GM18498 (cell line): ENCODE measurements at regions not wholly inside any gene's neighbourhood (a gene's known extent, or its start where the extent isn't known, plus 50 kb on each side); places are given as distances from the start of the nearest gene placed in this dataset.
"Not testable (repeated sequence)": the region's sequence is repeated elsewhere in the genome, so short reads cannot be mapped to it uniquely, and the experiment has no call there.

ENCODE experiments used
- ATAC-seq: cut with Tn5 transposase; IDR thresholded peaks from one replicate; pipeline ENCODE4 v1.9.1; 2021; ENCODE audit warnings: mild to moderate bottlenecking, moderate library complexity; ENCODE audit not compliant: unreplicated experiment

GRCh38 chr13:69649063-69649392 lies 458.6 kb upstream of the ATXN8OS start:
- ATAC-seq = no peak

GRCh38 chr13:69648340-69649062 lies 459.1 kb upstream of the ATXN8OS start:
- no peak for ATAC-seq

GRCh38 chr13:69644447-69644846 lies 463.2 kb upstream of the ATXN8OS start:
- no peak for ATAC-seq

GRCh38 chr13:69641773-69642172 lies 465.9 kb upstream of the ATXN8OS start:
- ATAC-seq = no peak

GRCh38 chr13:69633044-69633443 lies 474.6 kb upstream of the ATXN8OS start:
- no peak for ATAC-seq

- no peak for ATAC-seq
Measured at GRCh38 chr13:69623973-69624372, 483.7 kb upstream of the ATXN8OS start.

- ATAC-seq = no peak
Measured at GRCh38 chr13:69619651-69620050, 488.0 kb upstream of the ATXN8OS start.

- no peak for ATAC-seq
Measured at GRCh38 chr13:69618838-69619237, 488.8 kb upstream of the ATXN8OS start.

- ATAC-seq = no peak
Measured at GRCh38 chr13:69618393-69618792, 489.2 kb upstream of the ATXN8OS start.

GRCh38 chr13:69617587-69617986 lies 490.0 kb upstream of the ATXN8OS start:
- ATAC-seq = no peak

GRCh38 chr13:69616396-69616795 lies 491.2 kb upstream of the ATXN8OS start:
- no peak for ATAC-seq

GRCh38 chr13:69615055-69615454 lies 492.6 kb upstream of the ATXN8OS start:
- ATAC-seq = not testable (repeated sequence)

GRCh38 chr13:69604698-69605097 lies 502.9 kb upstream of the ATXN8OS start:
- no peak for ATAC-seq

GRCh38 chr13:69603144-69603853 lies 504.3 kb upstream of the ATXN8OS start:
- ATAC-seq = no peak

GRCh38 chr13:69601661-69602060 lies 506.0 kb upstream of the ATXN8OS start:
- ATAC-seq = no peak

- ATAC-seq = no peak
Measured at GRCh38 chr13:69600811-69601210, 506.8 kb upstream of the ATXN8OS start.

- ATAC-seq = no peak
Measured at GRCh38 chr13:69597088-69597487, 510.5 kb upstream of the ATXN8OS start.

GRCh38 chr13:69595181-69595580 lies 512.4 kb upstream of the ATXN8OS start:
- no peak for ATAC-seq

- no peak for ATAC-seq
Measured at GRCh38 chr13:69591437-69591836, 516.2 kb upstream of the ATXN8OS start.

- no peak for ATAC-seq
Measured at GRCh38 chr13:69589531-69590235, 517.9 kb upstream of the ATXN8OS start.

GRCh38 chr13:69585656-69586055 lies 522.0 kb upstream of the ATXN8OS start:
- ATAC-seq = no peak

GRCh38 chr13:69580255-69580654 lies 527.4 kb upstream of the ATXN8OS start:
- ATAC-seq = no peak
